Gastrocnemius medialis (tissue), 4 donors: ENCODE measurements at regions not wholly inside any gene's neighbourhood (a gene's known extent, or its start where the extent isn't known, plus 50 kb on each side); places are given as distances from the start of the nearest gene placed in this dataset.

Experiments
- ATAC-seq, 2 donors: fragments of 150-250 bp; one replicate each; pipeline ENCODE4 v1.9.1; 2016
- DNase-seq, 2 donors: peaks; one replicate each; pipeline ENCODE4 v3.0.0-alpha.2; 2019
- H3K27ac ChIP-seq, 4 donors: fragments of 200-600 bp; sonication (generic); 1 replicate in 1 of 4; 2 replicates in 3 of 4; pipeline ENCODE4 v1.5.1; 2016 to 2018; ENCODE audit warnings: mild to moderate bottlenecking in 2 of 4, moderate library complexity in 1 of 4
- H3K27me3 ChIP-seq, 3 donors: fragments of 200-600 bp; sonication (generic) in 2 of 3; 1 replicate in 1 of 3; 2 replicates in 2 of 3; pipeline versions ENCODE4 v1.5.1 to v1.6.0; 2016 to 2019; ENCODE audit warnings: mild to moderate bottlenecking in 1 of 3, moderate library complexity in 1 of 3
- H3K36me3 ChIP-seq, 2 donors: fragments of 200-600 bp; sonication (generic) in 1 of 2; one replicate each; pipeline ENCODE4 v1.5.1; 2017 to 2018
- H3K4me1 ChIP-seq, 2 donors: fragments of 200-600 bp; sonication (generic) in 1 of 2; one replicate each; pipeline ENCODE4 v1.5.1; 2016 to 2017; ENCODE audit warnings: mild to moderate bottlenecking in 2 of 2
- H3K4me3 ChIP-seq, 4 donors: fragments of 200-600 bp; sonication (generic) in 3 of 4; 1 replicate in 1 of 4; 2 replicates in 3 of 4; pipeline ENCODE4 v1.5.1; 2016 to 2019; ENCODE audit warnings: mild to moderate bottlenecking in 2 of 4
- H3K9me3 ChIP-seq, 3 donors: fragments of 200-600 bp; sonication (generic) in 2 of 3; 1 replicate in 1 of 3; 2 replicates in 2 of 3; pipeline ENCODE4 v1.5.1; 2016 to 2019
- POLR2A ChIP-seq, 2 donors: fragments of 450-650 bp; IDR thresholded peaks; one replicate each; pipeline ENCODE4 v1.6.1; 2017; ENCODE audit warnings: antibody characterized with exemption in 2 of 2, mild to moderate bottlenecking in 2 of 2, moderate library complexity in 2 of 2
- in situ Hi-C, 4 donors: fragments of 200-750 bp; cut with MboI; loops; one replicate each; pipeline versions ENCODE4 v1.15.0 to v1.8.0; 2017; ENCODE audit warnings: low sequenced_read_pairs in 4 of 4
- intact Hi-C: fragments of 100-400 bp; cut with DNase I; formaldehyde crosslinking; loops from one replicate; pipeline ENCODE4 v1.15.1; 2023; ENCODE audit warnings: low total_unique reads
- TF ChIP-seq, protein P1 (sequence below), 5 experiments: fragments of 450-650 bp in 3 of 5; fragments of 200-600 bp in 2 of 5; sonication (generic) in 2 of 5; IDR thresholded peaks in 4 of 5; conservative IDR thresholded peaks in 1 of 5; 1 replicate in 4 of 5; 2 replicates in 1 of 5; pipeline ENCODE4 v1.5.1; 2016 to 2019; ENCODE audit warnings: antibody characterized with exemption in 5 of 5, mild to moderate bottlenecking in 3 of 5, moderate library complexity in 3 of 5

DNA sequence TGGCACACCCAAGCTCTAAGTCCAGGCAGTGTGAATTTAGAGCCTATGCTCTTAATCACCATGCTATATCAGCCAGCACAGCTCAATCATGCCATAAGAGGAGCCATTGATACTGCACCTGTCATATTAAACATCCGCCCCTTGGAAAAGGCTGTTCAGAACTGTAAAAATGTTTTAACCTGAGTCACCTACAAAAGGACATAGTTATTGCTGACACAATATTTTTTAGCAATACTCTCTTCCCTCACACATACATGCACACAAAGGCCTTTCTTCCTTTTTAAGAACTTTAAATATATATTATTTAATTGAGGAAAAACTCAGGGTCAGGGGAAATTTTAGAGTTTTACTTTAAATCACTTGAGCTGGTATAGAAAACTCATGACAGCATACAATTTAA is 83.5 kb upstream of the ATXN7L3B start:
- TF ChIP-seq, protein P1, sequence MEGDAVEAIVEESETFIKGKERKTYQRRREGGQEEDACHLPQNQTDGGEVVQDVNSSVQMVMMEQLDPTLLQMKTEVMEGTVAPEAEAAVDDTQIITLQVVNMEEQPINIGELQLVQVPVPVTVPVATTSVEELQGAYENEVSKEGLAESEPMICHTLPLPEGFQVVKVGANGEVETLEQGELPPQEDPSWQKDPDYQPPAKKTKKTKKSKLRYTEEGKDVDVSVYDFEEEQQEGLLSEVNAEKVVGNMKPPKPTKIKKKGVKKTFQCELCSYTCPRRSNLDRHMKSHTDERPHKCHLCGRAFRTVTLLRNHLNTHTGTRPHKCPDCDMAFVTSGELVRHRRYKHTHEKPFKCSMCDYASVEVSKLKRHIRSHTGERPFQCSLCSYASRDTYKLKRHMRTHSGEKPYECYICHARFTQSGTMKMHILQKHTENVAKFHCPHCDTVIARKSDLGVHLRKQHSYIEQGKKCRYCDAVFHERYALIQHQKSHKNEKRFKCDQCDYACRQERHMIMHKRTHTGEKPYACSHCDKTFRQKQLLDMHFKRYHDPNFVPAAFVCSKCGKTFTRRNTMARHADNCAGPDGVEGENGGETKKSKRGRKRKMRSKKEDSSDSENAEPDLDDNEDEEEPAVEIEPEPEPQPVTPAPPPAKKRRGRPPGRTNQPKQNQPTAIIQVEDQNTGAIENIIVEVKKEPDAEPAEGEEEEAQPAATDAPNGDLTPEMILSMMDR (IDR thresholded peaks at IDR 0.05 in 4 of 5, conservative IDR thresholded peaks at IDR 0.05 in 1 of 5) = no peak
- no peak for TF ChIP-seq POLR2A (IDR thresholded peaks at IDR 0.05)
- intact Hi-C loops (no loop called here), in situ Hi-C loops (no loop called here)
- ATAC-seq (no peak), DNase-seq (no peak)
- Histone ChIP-seq H3K9me3 (no peaks in the 10 kb centered on the region), H3K36me3 (no peaks in the 10 kb centered on the region), H3K4me3 (no peak overlapping the region), H3K27ac (no peak overlapping the region), H3K4me1 (no peaks in the 10 kb centered on the region), H3K27me3 (no peaks in the 10 kb centered on the region)

DNA sequence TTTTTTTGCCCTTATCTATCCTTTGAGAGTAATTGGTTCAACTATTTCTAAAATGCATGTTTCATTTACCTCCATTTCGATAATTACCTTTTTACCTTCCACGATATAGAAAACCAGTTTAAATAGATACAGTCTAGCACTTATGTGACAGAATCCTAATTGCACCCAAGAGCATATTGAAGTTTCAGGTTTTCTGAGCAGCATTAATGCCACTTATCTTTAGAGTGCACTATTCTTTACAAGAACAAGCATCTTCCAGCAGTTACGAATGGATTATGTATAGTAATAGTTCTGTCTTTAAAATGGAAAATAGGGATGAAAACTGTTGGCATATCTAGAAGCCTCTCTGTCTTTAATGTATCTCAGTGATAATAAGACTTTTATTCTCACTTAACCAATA is 82.2 kb upstream of the ATXN7L3B start:
- no peaks in the 10 kb centered on the region for H3K27me3 ChIP-seq
- H3K4me1 ChIP-seq = no peaks in the 10 kb centered on the region
- H3K36me3 ChIP-seq = no peaks in the 10 kb centered on the region
- intact Hi-C loops = no loop called here
- ATAC-seq = no peak
- TF ChIP-seq, protein P1 (IDR thresholded peaks at IDR 0.05 in 4 of 5, conservative IDR thresholded peaks at IDR 0.05 in 1 of 5) = no peak
- no peak for TF ChIP-seq POLR2A (IDR thresholded peaks at IDR 0.05)
- DNase-seq = no peak
- H3K4me3 ChIP-seq = no peak overlapping the region
- in situ Hi-C loops = no loop called here
- no peak overlapping the region for H3K27ac ChIP-seq
- H3K9me3 ChIP-seq = no peaks in the 10 kb centered on the region

DNA sequence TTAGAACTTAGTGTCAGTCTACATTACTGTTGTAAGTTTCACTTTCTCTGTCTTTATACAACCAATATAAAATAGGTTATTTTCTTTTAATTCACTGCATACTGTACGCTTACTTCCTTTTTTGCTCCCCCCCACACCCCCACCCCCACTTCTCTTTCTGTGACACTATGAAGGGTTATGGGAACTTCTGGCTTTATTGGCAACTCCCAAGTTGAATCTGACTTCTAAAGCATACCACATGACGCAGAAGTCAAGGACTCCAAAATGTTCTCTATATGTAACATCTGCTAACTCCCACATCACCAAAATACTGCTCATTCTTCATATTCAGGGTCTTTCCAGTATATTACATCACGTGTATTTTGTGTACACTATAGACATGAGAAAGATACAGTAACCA is 81.2 kb upstream of the ATXN7L3B start:
- no peak for TF ChIP-seq POLR2A (IDR thresholded peaks at IDR 0.05)
- TF ChIP-seq, protein P1 (IDR thresholded peaks at IDR 0.05 in 4 of 5, conservative IDR thresholded peaks at IDR 0.05 in 1 of 5) = no peak
- H3K36me3 ChIP-seq = no peaks in the 10 kb centered on the region
- no peaks in the 10 kb centered on the region for H3K9me3 ChIP-seq
- no peaks in the 10 kb centered on the region for H3K4me1 ChIP-seq
- ATAC-seq (no peak), DNase-seq (no peak)
- H3K27ac ChIP-seq = no peak overlapping the region
- intact Hi-C loops (no loop called here), in situ Hi-C loops (no loop called here)
- no peaks in the 10 kb centered on the region for H3K27me3 ChIP-seq
- no peak overlapping the region for H3K4me3 ChIP-seq

DNA sequence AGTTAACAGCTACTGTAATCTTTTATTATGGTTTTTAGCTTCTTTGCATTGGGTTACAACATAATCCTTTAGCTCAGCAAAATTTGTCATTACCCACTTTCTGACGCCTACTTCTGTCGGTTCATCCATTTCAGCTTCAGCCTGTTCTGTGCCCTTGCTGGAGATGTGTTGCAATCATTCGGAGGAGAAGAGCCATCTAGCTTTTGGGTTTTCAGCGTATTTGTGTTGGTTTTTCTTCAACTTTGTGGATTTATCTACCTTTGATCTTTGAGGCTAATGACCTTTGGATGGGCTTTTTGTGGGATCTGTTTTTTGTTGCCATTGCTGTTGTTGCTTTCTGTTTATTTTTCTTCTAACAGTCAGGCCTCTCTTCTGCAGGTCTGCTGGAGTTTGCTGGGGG is 69.2 kb upstream of the ATXN7L3B start:
- Histone ChIP-seq H3K4me3 (no peak overlapping the region), H3K36me3 (no peaks in the 10 kb centered on the region), H3K27me3 (no peaks in the 10 kb centered on the region), H3K4me1 (no peaks in the 10 kb centered on the region), H3K9me3 (no peaks in the 10 kb centered on the region), H3K27ac (no peak overlapping the region)
- DNase-seq (no peak), ATAC-seq (no peak)
- intact Hi-C loops (no loop called here), in situ Hi-C loops (no loop called here)
- TF ChIP-seq, protein P1 (IDR thresholded peaks at IDR 0.05 in 4 of 5, conservative IDR thresholded peaks at IDR 0.05 in 1 of 5) = no peak
- TF ChIP-seq POLR2A (IDR thresholded peaks at IDR 0.05) = no peak

DNA sequence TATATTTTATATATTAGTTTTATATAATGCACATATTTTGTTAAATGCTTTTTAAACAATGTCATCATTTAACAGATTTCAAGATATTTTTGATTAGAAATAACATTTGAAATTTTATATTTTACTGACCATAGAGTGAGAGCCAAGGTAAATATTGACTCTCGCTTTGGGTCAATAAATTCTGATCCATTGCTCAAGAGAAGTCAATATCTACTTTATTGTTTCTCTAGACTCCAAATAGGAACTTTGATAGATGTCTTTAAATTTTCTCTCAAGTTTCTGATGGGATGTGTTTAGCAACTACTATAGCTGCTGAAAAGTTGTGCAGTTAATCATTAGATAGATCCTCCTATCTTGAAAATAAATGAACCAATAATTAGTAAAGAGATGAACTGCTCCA is 61.4 kb upstream of the ATXN7L3B start:
- intact Hi-C loops (no loop called here), in situ Hi-C loops (no loop called here)
- no peaks in the 10 kb centered on the region for H3K9me3 ChIP-seq
- H3K27ac ChIP-seq = no peak overlapping the region
- no peaks in the 10 kb centered on the region for H3K4me1 ChIP-seq
- TF ChIP-seq, protein P1 (IDR thresholded peaks at IDR 0.05 in 4 of 5, conservative IDR thresholded peaks at IDR 0.05 in 1 of 5) = no peak
- TF ChIP-seq POLR2A (IDR thresholded peaks at IDR 0.05) = no peak
- no peaks in the 10 kb centered on the region for H3K27me3 ChIP-seq
- H3K36me3 ChIP-seq = no peaks in the 10 kb centered on the region
- ATAC-seq (no peak), DNase-seq (no peak)
- no peak overlapping the region for H3K4me3 ChIP-seq
